Spleen (tissue), 7 donors: ENCODE measurements at regions not wholly inside any gene's neighbourhood (a gene's known extent, or its start where the extent isn't known, plus 50 kb on each side); places are given as distances from the start of the nearest gene placed in this dataset.

Source experiments
- POLR2A ChIP-seq, 3 donors: fragments of 450-650 bp; IDR thresholded peaks; one replicate each; pipeline ENCODE4 v1.5.1; 2017; ENCODE audit warnings: antibody characterized with exemption in 3 of 3, mild to moderate bottlenecking in 1 of 3
- POLR2AphosphoS5 ChIP-seq, 3 donors: sonication (generic); formaldehyde crosslinking; IDR thresholded peaks; one replicate each; pipeline ENCODE4 v1.5.1; 2017; ENCODE audit warnings: antibody characterized with exemption in 3 of 3
- TF ChIP-seq, protein P1 (sequence below), 11 experiments: fragments of 200-600 bp in 7 of 11; fragments of 450-650 bp in 4 of 11; sonication (generic) in 4 of 11; IDR thresholded peaks in 8 of 11; conservative IDR thresholded peaks in 3 of 11; 1 replicate in 7 of 11; 2 replicates in 4 of 11; pipeline versions ENCODE4 v1.4.0 to v1.8.0; 2016 to 2021; ENCODE audit warnings: antibody characterized with exemption in 11 of 11, inconsistent platforms in 4 of 11, mild to moderate bottlenecking in 1 of 11
- donor health status: DM: no; HTN: no; CAD: no; lungs with moderate emphysema.
- donor health status: DM: no; HTN: no; CAD: no.
- donor health status: DM: no; HTN: no; CAD: no.

DNA sequence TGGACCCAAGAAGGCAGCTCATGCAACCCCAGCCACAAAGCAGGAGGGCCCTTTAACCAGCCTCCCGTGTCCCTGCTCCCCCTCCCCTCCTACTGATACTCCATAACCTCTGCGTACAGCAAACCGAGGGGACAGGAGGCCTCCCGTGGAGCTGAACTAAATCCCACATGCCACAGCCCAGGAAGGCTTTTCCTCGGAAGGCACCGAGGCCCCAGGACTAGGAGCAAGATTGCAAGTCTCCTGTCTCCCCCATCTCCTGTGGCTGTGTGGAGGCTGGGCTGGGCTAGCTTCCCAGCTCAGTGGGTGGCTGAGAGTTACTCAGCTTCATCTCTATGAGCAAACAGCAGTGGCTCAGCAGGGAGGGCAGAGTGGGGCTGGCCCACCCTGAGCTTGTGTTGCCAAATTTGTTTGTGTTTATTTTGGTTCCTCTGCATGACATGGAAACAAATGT is 62.7 kb upstream of the NECTIN1 start:
- TF ChIP-seq, protein P1, sequence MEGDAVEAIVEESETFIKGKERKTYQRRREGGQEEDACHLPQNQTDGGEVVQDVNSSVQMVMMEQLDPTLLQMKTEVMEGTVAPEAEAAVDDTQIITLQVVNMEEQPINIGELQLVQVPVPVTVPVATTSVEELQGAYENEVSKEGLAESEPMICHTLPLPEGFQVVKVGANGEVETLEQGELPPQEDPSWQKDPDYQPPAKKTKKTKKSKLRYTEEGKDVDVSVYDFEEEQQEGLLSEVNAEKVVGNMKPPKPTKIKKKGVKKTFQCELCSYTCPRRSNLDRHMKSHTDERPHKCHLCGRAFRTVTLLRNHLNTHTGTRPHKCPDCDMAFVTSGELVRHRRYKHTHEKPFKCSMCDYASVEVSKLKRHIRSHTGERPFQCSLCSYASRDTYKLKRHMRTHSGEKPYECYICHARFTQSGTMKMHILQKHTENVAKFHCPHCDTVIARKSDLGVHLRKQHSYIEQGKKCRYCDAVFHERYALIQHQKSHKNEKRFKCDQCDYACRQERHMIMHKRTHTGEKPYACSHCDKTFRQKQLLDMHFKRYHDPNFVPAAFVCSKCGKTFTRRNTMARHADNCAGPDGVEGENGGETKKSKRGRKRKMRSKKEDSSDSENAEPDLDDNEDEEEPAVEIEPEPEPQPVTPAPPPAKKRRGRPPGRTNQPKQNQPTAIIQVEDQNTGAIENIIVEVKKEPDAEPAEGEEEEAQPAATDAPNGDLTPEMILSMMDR (IDR thresholded peaks at IDR 0.05 in 8 of 11, conservative IDR thresholded peaks at IDR 0.05 in 3 of 11), result no peak
- TF ChIP-seq POLR2A (IDR thresholded peaks at IDR 0.05) (no peak), POLR2AphosphoS5 (IDR thresholded peaks at IDR 0.05) (no peak)
